Keratinocyte (primary cell): ENCODE measurements at regions not wholly inside any gene's neighbourhood (a gene's known extent, or its start where the extent isn't known, plus 50 kb on each side); places are given as distances from the start of the nearest gene placed in this dataset.

Source experiments
- CTCF ChIP-seq, 3 experiments: IDR thresholded peaks in 1 of 3; conservative IDR thresholded peaks in 1 of 3; optimal IDR thresholded peaks in 1 of 3; 2 replicates in 2 of 3; 3 replicates in 1 of 3; pipeline versions ENCODE3 to v1.5.1; 2011; ENCODE audit warnings: low read length in 3 of 3, mild to moderate bottlenecking in 3 of 3, moderate library complexity in 2 of 3, control low read depth in 1 of 3, inconsistent platforms in 1 of 3; ENCODE audit not compliant: insufficient read depth in 2 of 3; ENCODE audit errors: extremely low read depth in 1 of 3
- EZH2 ChIP-seq: IDR thresholded peaks from one replicate; pipeline ENCODE4 v1.6.1; 2012; ENCODE audit warnings: inconsistent platforms, mild to moderate bottlenecking, low read length, moderate library complexity

GRCh38 chr20:24235296-24236175, 233.9 kb upstream of the SYNDIG1 start:
- no peak for TF ChIP-seq CTCF (optimal IDR thresholded peaks at IDR 0.05 in 1 of 3, IDR thresholded peaks at IDR 0.05 in 1 of 3, conservative IDR thresholded peaks at IDR 0.05 in 1 of 3; ENCODE audit: extremely low read depth in 1 of 3, insufficient read depth in 2 of 3, low read length in 3 of 3)
- TF ChIP-seq EZH2: no peak
